ENCODE measurements at regions not wholly inside any gene's neighbourhood (a gene's known extent, or its start where the extent isn't known, plus 50 kb on each side); places are given as distances from the start of the nearest gene placed in this dataset.
"Not testable (repeated sequence)": the region's sequence is repeated elsewhere in the genome, so short reads cannot be mapped to it uniquely, and the experiment has no call there.

- POLR2A ChIA-PET, CTCF ChIA-PET: not testable (repeated sequence)
Observed at GRCh38 chr17:15802917-15803316, 70.8 kb downstream of the TBC1D26 start.

GRCh38 chr17:15806825-15807224 lies 74.7 kb downstream of the TBC1D26 start:
- POLR2A ChIA-PET, CTCF ChIA-PET: not testable (repeated sequence)

- CTCF ChIA-PET, POLR2A ChIA-PET: not testable (repeated sequence)
Observed at GRCh38 chr17:15813388-15813787, 81.3 kb downstream of the TBC1D26 start.

GRCh38 chr17:15814003-15814402 lies 81.9 kb downstream of the TBC1D26 start:
- CTCF ChIA-PET, POLR2A ChIA-PET: not testable (repeated sequence)

GRCh38 chr17:15817861-15818260 lies 85.8 kb downstream of the TBC1D26 start:
- POLR2A ChIA-PET, CTCF ChIA-PET: not testable (repeated sequence)

GRCh38 chr17:15822280-15822679 lies 90.2 kb downstream of the TBC1D26 start:
- CTCF ChIA-PET, POLR2A ChIA-PET: not testable (repeated sequence)

GRCh38 chr17:15828727-15829314 lies 96.7 kb downstream of the TBC1D26 start:
- POLR2A ChIA-PET: not testable (repeated sequence)
- CTCF ChIA-PET: interaction anchor here (1.0 to 1.9 kb wide), 3 partner anchors 131 to 173 kb away, joined by 3 to 6 read pairs (median 4); no protein-coding TSS in a partner anchor

- POLR2A ChIA-PET: not testable (repeated sequence)
- CTCF ChIA-PET: interaction anchor here (0.7 to 1.2 kb wide), 2 partner anchors 115 to 117 kb away, joined by 3 read pairs; partner anchors contain the start of gene ADORA2B
Observed at GRCh38 chr17:15830221-15830620, 98.1 kb downstream of the TBC1D26 start.

GRCh38 chr17:15831182-15831581 lies 99.1 kb downstream of the TBC1D26 start:
- CTCF ChIA-PET, POLR2A ChIA-PET: not testable (repeated sequence)

GRCh38 chr17:15832921-15833480 lies 100.9 kb downstream of the TBC1D26 start:
- CTCF ChIA-PET, POLR2A ChIA-PET: not testable (repeated sequence)

GRCh38 chr17:15833890-15834289 lies 101.8 kb downstream of the TBC1D26 start:
- CTCF ChIA-PET, POLR2A ChIA-PET: not testable (repeated sequence)

- POLR2A ChIA-PET, CTCF ChIA-PET: not testable (repeated sequence)
Observed at GRCh38 chr17:15835481-15835880, 103.4 kb downstream of the TBC1D26 start.

- CTCF ChIA-PET, POLR2A ChIA-PET: not testable (repeated sequence)
Observed at GRCh38 chr17:15836249-15836982, 104.3 kb downstream of the TBC1D26 start.

GRCh38 chr17:15836991-15837390 lies 104.9 kb downstream of the TBC1D26 start:
- CTCF ChIA-PET: interaction anchor here (1.0 kb wide), 1 partner anchor 162 kb away, joined by 3 read pairs; the partner anchor contains the start of gene ZSWIM7

GRCh38 chr17:15847447-15848229 lies 97.3 kb upstream of the ADORA2B start:
- CTCF ChIA-PET, POLR2A ChIA-PET: not testable (repeated sequence)

More at GRCh38 chr17:15836991-15837390, 104.9 kb downstream of the TBC1D26 start:
- POLR2A ChIA-PET: not testable (repeated sequence)

GRCh38 chr17:15849054-15849453 lies 95.9 kb upstream of the ADORA2B start:
- POLR2A ChIA-PET, CTCF ChIA-PET: not testable (repeated sequence)

- POLR2A ChIA-PET, CTCF ChIA-PET: not testable (repeated sequence)
Observed at GRCh38 chr17:15850071-15850470, 94.9 kb upstream of the ADORA2B start.

- CTCF ChIA-PET, POLR2A ChIA-PET: not testable (repeated sequence)
Observed at GRCh38 chr17:15850687-15851086, 94.2 kb upstream of the ADORA2B start.

- POLR2A ChIA-PET, CTCF ChIA-PET: not testable (repeated sequence)
Observed at GRCh38 chr17:15852863-15853262, 92.1 kb upstream of the ADORA2B start.

- POLR2A ChIA-PET, CTCF ChIA-PET: not testable (repeated sequence)
Observed at GRCh38 chr17:15856191-15856590, 88.7 kb upstream of the ADORA2B start.

GRCh38 chr17:15856745-15857144 lies 88.2 kb upstream of the ADORA2B start:
- POLR2A ChIA-PET, CTCF ChIA-PET: not testable (repeated sequence)

Measured in activated CD8-positive, alpha-beta memory T cell treated with anti-CD3 and anti-CD28 coated beads for 36 hours (primary cell).